ENCODE measurements at regions not wholly inside any gene's neighbourhood (a gene's known extent, or its start where the extent isn't known, plus 50 kb on each side); places are given as distances from the start of the nearest gene placed in this dataset.

DNA sequence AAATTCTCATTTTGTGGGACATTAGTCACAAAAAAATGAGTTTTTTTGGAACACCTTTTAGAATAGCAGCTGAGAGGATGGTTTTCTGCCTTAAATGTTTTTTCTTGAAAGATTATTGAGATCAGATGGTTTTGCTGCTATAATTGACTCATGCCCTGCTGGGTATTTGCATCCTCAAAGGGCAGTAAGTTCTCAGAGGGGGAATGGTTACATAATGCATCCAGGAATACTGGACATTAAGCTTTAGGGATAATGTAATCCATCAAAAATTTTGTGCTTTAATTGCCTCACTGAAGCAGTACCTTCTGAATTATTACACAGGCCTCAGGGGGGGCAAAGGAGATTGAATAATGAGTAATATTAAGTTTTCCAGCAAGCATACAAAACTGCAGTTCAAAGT is 866.3 kb upstream of the SPRY2 start (continued):
- TF ChIP-seq, protein P1, sequence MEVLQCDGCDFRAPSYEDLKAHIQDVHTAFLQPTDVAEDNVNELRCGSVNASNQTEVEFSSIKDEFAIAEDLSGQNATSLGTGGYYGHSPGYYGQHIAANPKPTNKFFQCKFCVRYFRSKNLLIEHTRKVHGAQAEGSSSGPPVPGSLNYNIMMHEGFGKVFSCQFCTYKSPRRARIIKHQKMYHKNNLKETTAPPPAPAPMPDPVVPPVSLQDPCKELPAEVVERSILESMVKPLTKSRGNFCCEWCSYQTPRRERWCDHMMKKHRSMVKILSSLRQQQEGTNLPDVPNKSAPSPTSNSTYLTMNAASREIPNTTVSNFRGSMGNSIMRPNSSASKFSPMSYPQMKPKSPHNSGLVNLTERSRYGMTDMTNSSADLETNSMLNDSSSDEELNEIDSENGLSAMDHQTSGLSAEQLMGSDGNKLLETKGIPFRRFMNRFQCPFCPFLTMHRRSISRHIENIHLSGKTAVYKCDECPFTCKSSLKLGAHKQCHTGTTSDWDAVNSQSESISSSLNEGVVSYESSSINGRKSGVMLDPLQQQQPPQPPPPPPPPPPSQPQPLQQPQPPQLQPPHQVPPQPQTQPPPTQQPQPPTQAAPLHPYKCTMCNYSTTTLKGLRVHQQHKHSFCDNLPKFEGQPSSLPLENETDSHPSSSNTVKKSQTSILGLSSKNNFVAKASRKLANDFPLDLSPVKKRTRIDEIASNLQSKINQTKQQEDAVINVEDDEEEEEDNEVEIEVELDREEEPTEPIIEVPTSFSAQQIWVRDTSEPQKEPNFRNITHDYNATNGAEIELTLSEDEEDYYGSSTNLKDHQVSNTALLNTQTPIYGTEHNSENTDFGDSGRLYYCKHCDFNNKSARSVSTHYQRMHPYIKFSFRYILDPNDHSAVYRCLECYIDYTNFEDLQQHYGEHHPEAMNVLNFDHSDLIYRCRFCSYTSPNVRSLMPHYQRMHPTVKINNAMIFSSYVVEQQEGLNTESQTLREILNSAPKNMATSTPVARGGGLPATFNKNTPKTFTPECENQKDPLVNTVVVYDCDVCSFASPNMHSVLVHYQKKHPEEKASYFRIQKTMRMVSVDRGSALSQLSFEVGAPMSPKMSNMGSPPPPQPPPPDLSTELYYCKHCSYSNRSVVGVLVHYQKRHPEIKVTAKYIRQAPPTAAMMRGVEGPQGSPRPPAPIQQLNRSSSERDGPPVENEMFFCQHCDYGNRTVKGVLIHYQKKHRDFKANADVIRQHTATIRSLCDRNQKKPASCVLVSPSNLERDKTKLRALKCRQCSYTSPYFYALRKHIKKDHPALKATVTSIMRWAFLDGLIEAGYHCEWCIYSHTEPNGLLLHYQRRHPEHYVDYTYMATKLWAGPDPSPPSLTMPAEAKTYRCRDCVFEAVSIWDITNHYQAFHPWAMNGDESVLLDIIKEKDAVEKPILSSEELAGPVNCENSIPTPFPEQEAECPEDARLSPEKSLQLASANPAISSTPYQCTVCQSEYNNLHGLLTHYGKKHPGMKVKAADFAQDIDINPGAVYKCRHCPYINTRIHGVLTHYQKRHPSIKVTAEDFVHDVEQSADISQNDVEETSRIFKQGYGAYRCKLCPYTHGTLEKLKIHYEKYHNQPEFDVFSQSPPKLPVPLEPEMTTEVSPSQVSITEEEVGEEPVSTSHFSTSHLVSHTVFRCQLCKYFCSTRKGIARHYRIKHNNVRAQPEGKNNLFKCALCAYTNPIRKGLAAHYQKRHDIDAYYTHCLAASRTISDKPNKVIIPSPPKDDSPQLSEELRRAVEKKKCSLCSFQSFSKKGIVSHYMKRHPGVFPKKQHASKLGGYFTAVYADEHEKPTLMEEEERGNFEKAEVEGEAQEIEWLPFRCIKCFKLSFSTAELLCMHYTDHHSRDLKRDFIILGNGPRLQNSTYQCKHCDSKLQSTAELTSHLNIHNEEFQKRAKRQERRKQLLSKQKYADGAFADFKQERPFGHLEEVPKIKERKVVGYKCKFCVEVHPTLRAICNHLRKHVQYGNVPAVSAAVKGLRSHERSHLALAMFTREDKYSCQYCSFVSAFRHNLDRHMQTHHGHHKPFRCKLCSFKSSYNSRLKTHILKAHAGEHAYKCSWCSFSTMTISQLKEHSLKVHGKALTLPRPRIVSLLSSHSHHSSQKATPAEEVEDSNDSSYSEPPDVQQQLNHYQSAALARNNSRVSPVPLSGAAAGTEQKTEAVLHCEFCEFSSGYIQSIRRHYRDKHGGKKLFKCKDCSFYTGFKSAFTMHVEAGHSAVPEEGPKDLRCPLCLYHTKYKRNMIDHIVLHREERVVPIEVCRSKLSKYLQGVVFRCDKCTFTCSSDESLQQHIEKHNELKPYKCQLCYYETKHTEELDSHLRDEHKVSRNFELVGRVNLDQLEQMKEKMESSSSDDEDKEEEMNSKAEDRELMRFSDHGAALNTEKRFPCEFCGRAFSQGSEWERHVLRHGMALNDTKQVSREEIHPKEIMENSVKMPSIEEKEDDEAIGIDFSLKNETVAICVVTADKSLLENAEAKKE (CRISPR knock-in tag; IDR thresholded peaks at IDR 0.05) = no peak
- TF ChIP-seq EZH2 (IDR thresholded peaks at IDR 0.05; ENCODE audit: low read depth, unreplicated experiment) = no peak
- no peak for TF ChIP-seq REST (IDR thresholded peaks at IDR 0.05; ENCODE audit: unreplicated experiment)
- TF ChIP-seq ZNF331 (CRISPR knock-in tag; IDR thresholded peaks at IDR 0.05; ENCODE audit: low read depth) = no peak
- TF ChIP-seq EZH2phosphoT487 (IDR thresholded peaks at IDR 0.05; ENCODE audit: unreplicated experiment) = no peak
- TF ChIP-seq CREB1 (CRISPR knock-in tag; IDR thresholded peaks at IDR 0.05; ENCODE audit: low read depth) = no peak
- TF ChIP-seq POLR2AphosphoS5 (IDR thresholded peaks at IDR 0.05; ENCODE audit: low read depth) = no peak
- TF ChIP-seq STAT1 (IDR thresholded peaks at IDR 0.05; ENCODE audit: unreplicated experiment) = no peak
- TF ChIP-seq JUNB (IDR thresholded peaks at IDR 0.05; ENCODE audit: unreplicated experiment) = no peak
- TF ChIP-seq, protein P2, sequence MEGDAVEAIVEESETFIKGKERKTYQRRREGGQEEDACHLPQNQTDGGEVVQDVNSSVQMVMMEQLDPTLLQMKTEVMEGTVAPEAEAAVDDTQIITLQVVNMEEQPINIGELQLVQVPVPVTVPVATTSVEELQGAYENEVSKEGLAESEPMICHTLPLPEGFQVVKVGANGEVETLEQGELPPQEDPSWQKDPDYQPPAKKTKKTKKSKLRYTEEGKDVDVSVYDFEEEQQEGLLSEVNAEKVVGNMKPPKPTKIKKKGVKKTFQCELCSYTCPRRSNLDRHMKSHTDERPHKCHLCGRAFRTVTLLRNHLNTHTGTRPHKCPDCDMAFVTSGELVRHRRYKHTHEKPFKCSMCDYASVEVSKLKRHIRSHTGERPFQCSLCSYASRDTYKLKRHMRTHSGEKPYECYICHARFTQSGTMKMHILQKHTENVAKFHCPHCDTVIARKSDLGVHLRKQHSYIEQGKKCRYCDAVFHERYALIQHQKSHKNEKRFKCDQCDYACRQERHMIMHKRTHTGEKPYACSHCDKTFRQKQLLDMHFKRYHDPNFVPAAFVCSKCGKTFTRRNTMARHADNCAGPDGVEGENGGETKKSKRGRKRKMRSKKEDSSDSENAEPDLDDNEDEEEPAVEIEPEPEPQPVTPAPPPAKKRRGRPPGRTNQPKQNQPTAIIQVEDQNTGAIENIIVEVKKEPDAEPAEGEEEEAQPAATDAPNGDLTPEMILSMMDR (conservative IDR thresholded peaks at IDR 0.05; ENCODE audit: low read depth in 2 of 2) = no peak
- no peak for TF ChIP-seq ZNF114 (CRISPR knock-in tag; IDR thresholded peaks at IDR 0.05)
